HG03442 (cell line): ENCODE measurements at regions not wholly inside any gene's neighbourhood (a gene's known extent, or its start where the extent isn't known, plus 50 kb on each side); places are given as distances from the start of the nearest gene placed in this dataset.
"Not testable (repeated sequence)": the region's sequence is repeated elsewhere in the genome, so short reads cannot be mapped to it uniquely, and the experiment has no call there.

Experiments used
- ATAC-seq: cut with Tn5 transposase; IDR thresholded peaks from one replicate; pipeline ENCODE4 v1.9.1; 2021; ENCODE audit warnings: mild to moderate bottlenecking, moderate library complexity; ENCODE audit not compliant: unreplicated experiment

DNA sequence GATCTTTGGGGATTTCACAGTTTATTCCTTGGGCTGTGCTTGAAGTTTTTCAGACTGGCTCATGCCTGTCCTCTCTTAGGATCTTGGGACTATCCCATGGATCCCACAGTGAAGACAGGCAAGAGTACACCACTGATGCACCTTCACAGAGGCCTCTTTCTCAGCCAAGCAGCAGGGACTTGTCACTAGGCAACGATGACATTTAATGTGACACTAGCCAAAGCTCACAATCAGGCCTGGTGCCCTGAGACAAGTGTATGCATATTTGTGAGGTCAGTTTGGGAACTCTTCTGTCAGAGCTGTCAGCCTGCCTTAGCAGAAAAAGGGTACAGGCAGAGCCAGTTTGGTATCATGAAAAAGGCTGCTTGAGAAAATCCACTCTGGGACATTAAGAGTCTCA lies 68.7 kb downstream of the RBMY1F start:
- ATAC-seq, result not testable (repeated sequence)

DNA sequence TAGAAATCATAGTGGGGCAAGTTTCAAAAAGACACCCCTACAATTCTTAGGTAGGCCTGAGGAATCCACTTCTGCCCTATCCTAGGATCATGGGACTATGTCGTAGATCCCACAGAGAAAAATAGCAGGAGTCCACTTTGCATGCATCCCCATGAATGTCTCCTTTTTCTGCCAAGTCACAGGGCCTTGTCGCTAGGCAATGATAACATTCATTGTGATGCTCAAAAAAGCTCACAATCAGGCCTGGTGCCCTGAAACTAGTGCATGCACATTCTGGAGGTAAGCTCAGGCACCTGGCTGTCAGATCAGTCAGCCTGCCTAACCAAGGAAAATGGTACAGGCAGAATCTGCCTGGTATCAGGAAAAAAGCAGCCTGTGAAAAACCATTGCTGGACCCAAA lies 74.6 kb downstream of the RBMY1F start:
- ATAC-seq, result not testable (repeated sequence)

DNA sequence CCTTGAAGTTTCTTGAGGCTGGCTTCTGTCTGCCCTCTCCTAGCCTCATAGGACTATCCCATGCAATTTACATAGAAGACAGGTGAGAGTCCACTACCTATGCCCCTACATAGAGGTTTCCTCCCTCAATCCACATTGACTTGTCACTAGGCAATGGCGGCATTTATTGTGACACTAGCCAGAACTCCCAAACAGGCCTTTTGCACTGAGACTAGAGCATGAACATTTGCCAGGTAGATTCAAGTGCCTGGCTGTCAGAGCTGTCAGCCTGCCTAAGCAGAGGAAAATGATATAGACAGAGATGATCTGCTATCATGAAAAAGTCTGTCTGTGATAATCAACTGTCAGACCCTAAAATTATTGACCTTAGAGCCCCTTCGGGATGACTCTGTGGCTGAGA lies 81.2 kb downstream of the RBMY1F start:
- not testable (repeated sequence) for ATAC-seq

DNA sequence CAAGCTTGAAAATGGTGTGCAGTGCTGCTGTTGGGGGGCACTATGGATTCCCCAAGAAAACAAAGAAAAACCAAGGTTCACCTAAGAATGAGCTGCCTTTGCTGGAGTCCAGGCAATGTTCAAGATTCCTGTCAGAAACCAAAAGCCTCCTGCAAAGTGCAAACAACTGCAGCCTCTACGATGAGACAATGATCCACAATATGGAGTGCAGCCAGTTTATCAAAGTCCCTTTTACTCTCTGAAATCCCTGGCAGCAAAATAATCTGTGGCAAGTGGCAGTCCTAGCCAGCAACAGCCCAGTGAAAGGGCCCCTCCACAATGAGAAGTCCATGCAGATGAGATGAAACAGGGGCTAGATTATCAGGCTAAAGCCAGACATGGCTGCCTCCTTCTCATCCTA lies 85.4 kb downstream of the RBMY1F start:
- ATAC-seq, result not testable (repeated sequence)

DNA sequence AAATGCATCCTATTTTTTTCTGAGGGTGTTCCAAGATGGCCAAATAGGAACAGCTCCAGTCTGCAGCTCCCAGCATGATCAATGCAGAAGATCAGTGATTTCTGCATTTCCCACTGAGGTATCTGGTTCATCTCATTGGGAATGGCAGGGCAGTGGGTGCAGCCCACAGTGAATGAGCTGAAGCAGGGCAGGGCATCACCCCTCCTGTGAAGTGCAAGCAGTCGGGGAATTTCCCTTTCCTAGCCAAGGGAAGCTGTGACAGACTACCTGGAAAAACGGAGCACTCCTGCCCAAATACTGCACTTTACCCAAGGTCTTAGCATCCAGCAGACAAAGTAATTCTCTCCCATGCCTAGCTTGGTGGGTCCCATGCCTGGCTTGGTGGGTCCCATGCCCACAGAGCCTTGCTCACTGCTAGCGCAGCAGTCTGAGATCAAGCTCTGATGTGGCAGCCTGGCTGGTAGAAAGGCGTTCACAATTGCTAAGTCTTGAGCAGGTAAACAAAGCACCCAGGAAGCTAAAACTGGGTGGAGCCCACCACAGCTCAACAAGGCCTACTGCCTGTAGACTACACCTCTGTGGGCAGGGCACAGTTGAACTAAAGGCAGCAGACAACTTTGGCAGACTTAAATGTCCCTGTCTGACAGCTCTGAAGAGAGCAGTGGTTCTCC lies 96.6 kb downstream of the RBMY1F start:
- ATAC-seq, result not testable (repeated sequence)

DNA sequence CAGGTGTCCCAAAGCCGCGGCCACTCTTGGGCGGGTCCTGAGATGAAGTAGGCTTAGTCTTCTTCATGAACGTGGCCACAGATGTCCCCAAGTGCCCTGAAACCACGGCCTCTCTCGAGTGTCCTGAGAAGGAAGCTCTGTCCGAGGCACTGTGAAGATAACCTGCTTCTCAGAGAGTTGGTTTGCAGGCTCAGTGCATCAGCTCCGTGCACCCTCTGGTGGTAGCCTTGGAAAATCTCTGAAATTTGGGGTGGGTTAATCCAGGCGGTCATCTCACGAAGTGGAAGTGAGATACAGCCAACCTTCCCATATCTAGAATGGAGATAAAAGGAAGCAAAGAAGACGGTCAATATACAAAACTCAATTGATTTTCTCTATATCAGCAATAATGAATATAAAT lies 110.5 kb downstream of the RBMY1F start:
- ATAC-seq, result not testable (repeated sequence)

DNA sequence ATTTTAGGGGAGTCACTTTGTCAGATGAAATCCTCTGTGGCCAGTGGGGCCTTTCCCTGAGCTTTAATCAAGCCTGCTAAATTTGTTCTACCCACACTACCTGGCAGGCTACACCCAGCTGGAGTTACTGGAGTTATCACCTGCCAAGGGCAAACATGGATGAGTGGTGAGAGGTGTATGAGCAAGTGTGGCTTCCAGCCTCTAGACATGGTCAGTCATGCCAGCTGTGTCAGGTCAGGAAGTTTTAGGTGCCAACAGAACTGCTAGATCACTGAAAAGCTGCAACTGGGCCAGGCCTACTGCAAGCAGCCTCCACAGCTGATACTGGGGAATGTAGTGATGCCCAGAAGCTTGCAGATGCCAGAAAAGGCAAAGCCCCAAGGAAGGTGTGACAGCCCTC lies 122.6 kb downstream of the RBMY1F start:
- ATAC-seq, result not testable (repeated sequence)

DNA sequence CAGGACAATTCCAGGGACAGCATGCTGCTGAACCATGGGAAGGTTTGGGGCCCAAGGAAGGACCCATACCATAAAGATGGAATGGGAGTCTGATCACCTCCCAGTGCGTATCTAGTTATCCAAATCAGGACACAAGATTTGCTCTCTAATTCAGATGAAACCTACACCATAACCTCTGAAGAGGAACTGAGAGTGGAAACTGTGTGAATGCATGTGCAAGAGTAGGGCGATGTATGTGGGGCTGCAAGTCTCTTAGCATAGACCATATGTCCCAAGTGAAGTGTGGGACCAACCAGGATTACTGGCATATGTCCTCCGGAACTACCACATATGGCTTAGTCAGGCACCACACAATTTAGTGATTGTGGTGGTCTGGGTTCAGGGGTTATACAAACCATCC lies 95.2 kb upstream of the RBMY1E start:
- not testable (repeated sequence) for ATAC-seq

DNA sequence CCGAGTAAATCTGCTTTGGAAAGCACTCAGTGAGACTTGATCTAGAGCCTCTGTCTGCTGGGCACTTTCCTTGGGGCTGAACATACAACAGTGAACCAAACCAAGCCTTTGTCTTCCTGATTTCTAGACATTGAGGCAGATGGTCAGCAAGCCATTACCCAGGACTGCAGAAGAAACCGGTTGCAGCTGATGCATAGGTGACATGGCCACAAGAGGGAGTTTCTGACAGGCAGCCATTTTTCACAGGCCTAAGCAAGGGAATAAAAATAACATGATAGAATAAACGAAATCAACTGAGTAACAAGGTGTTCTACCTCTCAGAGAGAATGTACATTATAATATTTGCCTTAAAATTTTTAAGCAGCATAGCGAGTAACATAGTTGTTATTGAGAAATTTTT lies 83.3 kb upstream of the RBMY1E start:
- ATAC-seq, result not testable (repeated sequence)

DNA sequence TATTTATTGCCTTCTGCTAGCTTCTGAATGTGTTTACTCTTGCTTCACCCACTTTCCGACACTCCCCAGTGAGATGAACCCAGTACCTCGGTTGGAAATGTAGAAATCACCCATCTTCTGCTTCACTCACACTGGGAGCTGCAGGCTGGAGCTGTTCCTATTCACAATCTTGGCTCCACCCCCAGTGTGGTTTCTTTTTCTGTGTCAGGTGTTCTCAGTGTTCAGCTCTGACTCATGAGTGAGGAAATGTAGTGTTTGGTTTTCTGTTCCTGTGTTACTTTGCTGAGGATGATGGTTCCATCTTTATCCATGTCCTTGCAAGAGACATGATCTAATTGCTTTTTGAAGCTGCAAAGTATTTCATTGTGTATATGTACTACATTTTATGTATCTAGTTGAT lies 69.4 kb upstream of the RBMY1E start:
- ATAC-seq, result peak; percentile 49

DNA sequence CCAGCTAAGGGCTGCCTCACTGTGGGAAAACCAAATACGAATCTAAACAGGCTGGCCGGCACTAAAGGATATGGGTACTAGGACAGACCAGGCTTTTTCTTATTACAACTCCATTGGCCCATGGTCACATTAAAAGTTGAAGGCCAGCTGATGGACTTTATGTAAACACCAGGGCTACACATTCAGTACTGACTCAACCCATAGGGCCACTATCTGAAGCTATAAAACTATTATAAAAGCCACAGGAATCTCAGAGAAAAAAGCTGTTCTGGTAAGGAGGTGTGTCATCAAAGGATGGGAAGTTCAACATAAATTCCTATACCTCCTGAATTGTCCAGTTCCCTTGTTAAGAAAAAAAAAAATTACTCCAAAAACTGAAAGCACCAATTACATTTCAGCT lies 63.1 kb upstream of the RBMY1E start:
- ATAC-seq, result not testable (repeated sequence)

DNA sequence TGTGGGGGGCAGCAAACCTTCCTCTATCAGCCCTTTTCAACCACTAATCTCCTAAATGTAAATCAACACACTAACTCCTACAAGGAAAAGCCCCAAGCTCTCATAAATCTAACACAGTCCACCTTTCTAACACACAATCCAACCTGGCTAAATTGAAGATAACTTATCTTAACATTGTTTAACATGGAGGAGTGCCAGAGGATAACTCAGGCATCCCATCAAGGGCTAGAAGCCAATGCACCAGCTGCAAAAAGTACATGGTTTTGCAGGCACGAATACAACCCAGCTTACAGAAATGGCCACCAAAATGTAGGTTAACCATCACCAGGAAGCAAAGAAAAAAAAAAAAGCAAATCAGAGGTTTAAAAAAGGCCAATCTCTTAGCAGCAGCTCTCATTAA lies 62.5 kb upstream of the RBMY1E start:
- ATAC-seq, result not testable (repeated sequence)

DNA sequence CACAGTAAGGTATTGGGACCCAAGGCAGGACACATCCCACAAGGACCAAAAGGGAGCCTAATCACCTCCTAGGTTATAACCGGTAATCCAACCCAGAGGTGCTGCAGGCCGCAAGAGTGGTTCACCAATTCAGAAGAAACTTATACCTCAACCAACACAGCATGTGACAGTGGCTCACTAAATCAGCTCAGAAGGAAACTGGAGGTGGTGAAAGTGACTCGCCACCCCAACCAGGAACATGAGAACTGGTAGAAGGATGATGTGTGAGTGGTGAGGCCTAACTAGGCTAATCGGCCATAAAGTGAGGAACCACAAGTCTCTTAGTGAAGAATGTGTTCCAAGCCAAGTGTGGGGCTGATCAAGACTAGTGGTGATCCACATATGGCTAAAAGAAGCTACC lies 61.3 kb upstream of the RBMY1E start:
- ATAC-seq, result not testable (repeated sequence)

DNA sequence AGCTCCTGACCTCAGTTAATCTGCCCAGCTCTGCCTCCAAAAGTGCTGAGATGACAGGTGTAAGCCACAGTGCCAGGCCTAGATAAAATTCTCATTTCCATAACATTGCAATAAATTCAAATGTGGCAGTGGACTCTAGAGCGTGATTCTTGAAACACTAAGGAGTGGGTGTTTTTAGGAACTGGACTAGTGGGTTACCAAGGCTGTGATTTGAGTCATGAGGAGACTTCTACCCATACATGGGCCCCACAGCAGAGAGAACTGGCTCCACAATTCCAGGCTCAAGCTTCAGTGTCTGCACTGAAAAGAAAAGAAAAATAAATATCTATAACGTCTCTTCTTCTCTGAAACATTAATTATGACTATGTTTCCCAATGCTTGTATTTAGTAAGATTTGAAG lies 60.4 kb upstream of the RBMY1E start:
- peak; percentile 51 for ATAC-seq
